ENCODE measurements at regions not wholly inside any gene's neighbourhood (a gene's known extent, or its start where the extent isn't known, plus 50 kb on each side); places are given as distances from the start of the nearest gene placed in this dataset.

DNA sequence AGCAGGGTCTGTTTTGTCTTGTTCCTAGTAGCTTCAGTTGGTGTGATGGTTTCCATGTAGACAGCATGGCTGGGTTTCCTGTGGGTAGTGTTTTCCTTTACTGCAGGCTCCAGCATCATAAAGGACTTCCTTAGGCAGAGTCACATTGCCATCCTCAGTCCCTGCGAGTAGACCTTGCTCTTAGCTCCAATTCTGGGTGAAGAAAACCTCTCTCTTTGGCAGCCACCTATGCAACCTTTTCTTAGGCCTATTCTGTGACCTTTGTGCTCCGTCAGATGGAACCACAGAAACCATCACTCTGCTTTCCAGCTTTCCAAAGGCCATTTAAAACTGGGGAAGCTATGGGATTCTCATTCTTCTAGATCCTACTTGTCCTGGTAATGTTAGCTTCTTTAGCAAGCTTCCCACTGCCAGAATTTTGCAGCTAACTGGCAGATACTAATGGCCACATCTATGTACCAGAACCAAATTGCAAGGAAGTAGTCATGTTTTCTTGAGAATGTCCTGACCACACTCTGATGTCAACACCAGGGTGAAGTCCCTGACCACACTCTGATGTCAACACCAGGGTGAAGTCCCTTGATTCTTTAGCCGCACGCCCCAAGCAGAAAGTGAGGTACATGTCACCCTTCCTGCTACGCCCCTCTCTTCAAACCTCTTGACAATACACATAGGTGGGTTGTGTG is 646.6 kb upstream of the HS3ST5 start:
- Histone ChIP-seq H3K4me1 (replicated peaks in 1 of 2; ENCODE audit: control insufficient read depth in 2 of 2, insufficient read depth in 2 of 2, low read length in 2 of 2) (no peaks in the 10 kb centered on the region), H3K9me3 (replicated peaks; ENCODE audit: control insufficient read depth, insufficient read depth, low read depth, low read length) (no peaks in the 10 kb centered on the region), H3K4me3 (no peak overlapping the region), H3K36me3 (ENCODE audit: control insufficient read depth, insufficient read depth, low read length) (no peaks in the 10 kb centered on the region), H3K9ac (ENCODE audit: insufficient read depth in 1 of 2, low read depth in 2 of 2, low read length in 2 of 2) (no peak overlapping the region), H3K4me2 (ENCODE audit: insufficient read depth, low read length) (no peak overlapping the region), H4K20me1 (replicated peaks; ENCODE audit: control insufficient read depth, insufficient read depth, low read length) (no peaks in the 10 kb centered on the region), H3K79me2 (ENCODE audit: control insufficient read depth, insufficient read depth, low read length) (no peaks in the 10 kb centered on the region), H3K9me1 (ENCODE audit: control insufficient read depth, insufficient read depth, low read length) (no peaks in the 10 kb centered on the region), H3K27ac (ENCODE audit: extremely low read depth, low read depth, low read length) (no peak overlapping the region), H3K27me3 (ENCODE audit: control insufficient read depth in 2 of 2, insufficient read depth in 2 of 2, low read length in 2 of 2) (no peaks in the 10 kb centered on the region), H2AFZ (ENCODE audit: low read depth, low read length) (no peak overlapping the region)
- ChIA-PET POLR2A (no interaction called here), CTCF (ENCODE audit: low intra/inter-chr PET ratio) (no interaction called here)
- BruUV-seq (replicated peaks), result no TSS peak
- intact Hi-C loops (cut with micrococcal nuclease) (no loop called here), in situ Hi-C loops (cut with MboI) (no loop called here)
- WGBS (ENCODE audit: insufficient coverage, low coverage, missing lambda C conversion rate), result 0% methylated on average over 5 of the region's 5 CpGs
- DNase-seq (ENCODE audit: extremely low read depth in 1 of 4, low spot score in 3 of 4) (no peak), FAIRE-seq (no peak), ATAC-seq (no peak)
- TF ChIP-seq GTF2E2 (tag; IDR thresholded peaks at IDR 0.05), result no peak
- no peak for TF ChIP-seq SETDB1 (IDR thresholded peaks at IDR 0.05; ENCODE audit: low read length)
- TF ChIP-seq PHF20 (IDR thresholded peaks at IDR 0.05; ENCODE audit: partially characterized antibody), result no peak
- no peak for TF ChIP-seq MIER1 (IDR thresholded peaks at IDR 0.05; ENCODE audit: low read depth)
- TF ChIP-seq NR2C2 (CRISPR knock-in tag; IDR thresholded peaks at IDR 0.05), result no peak
- TF ChIP-seq NR2C2 (tag; IDR thresholded peaks at IDR 0.05), result no peak
- TF ChIP-seq, protein P1, sequence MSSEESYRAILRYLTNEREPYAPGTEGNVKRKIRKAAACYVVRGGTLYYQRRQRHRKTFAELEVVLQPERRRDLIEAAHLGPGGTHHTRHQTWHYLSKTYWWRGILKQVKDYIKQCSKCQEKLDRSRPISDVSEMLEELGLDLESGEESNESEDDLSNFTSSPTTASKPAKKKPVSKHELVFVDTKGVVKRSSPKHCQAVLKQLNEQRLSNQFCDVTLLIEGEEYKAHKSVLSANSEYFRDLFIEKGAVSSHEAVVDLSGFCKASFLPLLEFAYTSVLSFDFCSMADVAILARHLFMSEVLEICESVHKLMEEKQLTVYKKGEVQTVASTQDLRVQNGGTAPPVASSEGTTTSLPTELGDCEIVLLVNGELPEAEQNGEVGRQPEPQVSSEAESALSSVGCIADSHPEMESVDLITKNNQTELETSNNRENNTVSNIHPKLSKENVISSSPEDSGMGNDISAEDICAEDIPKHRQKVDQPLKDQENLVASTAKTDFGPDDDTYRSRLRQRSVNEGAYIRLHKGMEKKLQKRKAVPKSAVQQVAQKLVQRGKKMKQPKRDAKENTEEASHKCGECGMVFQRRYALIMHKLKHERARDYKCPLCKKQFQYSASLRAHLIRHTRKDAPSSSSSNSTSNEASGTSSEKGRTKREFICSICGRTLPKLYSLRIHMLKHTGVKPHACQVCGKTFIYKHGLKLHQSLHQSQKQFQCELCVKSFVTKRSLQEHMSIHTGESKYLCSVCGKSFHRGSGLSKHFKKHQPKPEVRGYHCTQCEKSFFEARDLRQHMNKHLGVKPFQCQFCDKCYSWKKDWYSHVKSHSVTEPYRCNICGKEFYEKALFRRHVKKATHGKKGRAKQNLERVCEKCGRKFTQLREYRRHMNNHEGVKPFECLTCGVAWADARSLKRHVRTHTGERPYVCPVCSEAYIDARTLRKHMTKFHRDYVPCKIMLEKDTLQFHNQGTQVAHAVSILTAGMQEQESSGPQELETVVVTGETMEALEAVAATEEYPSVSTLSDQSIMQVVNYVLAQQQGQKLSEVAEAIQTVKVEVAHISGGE (CRISPR knock-in tag; IDR thresholded peaks at IDR 0.05), result no peak
- TF ChIP-seq RBM17 (IDR thresholded peaks at IDR 0.05; ENCODE audit: borderline replicate concordance, low read depth, low read length), result no peak
- TF ChIP-seq CSDE1 (IDR thresholded peaks at IDR 0.05), result no peak
- TF ChIP-seq CBX5 (IDR thresholded peaks at IDR 0.05; ENCODE audit: borderline replicate concordance, low read depth), result no peak
- TF ChIP-seq CREM (IDR thresholded peaks at IDR 0.05; ENCODE audit: low read depth), result no peak
- no peak for TF ChIP-seq SRSF3 (IDR thresholded peaks at IDR 0.05; ENCODE audit: insufficient read depth, low read length)
- TF ChIP-seq ETS1 (conservative IDR thresholded peaks at IDR 0.05; ENCODE audit: control insufficient read depth, low read depth, low read length), result no peak
- TF ChIP-seq NFE2L1 (tag; IDR thresholded peaks at IDR 0.05; ENCODE audit: borderline replicate concordance, low read depth), result no peak
- TF ChIP-seq, protein P2, sequence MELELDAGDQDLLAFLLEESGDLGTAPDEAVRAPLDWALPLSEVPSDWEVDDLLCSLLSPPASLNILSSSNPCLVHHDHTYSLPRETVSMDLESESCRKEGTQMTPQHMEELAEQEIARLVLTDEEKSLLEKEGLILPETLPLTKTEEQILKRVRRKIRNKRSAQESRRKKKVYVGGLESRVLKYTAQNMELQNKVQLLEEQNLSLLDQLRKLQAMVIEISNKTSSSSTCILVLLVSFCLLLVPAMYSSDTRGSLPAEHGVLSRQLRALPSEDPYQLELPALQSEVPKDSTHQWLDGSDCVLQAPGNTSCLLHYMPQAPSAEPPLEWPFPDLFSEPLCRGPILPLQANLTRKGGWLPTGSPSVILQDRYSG (tag; conservative IDR thresholded peaks at IDR 0.05; ENCODE audit: low read depth), result no peak
- TF ChIP-seq MYBL2 (IDR thresholded peaks at IDR 0.05; ENCODE audit: low read depth), result no peak
- TF ChIP-seq MYBL2 (CRISPR knock-in tag; IDR thresholded peaks at IDR 0.05; ENCODE audit: borderline replicate concordance), result no peak

Data from K562 (cell line).